Immature natural killer cell (primary cell): ENCODE measurements at regions not wholly inside any gene's neighbourhood (a gene's known extent, or its start where the extent isn't known, plus 50 kb on each side); places are given as distances from the start of the nearest gene placed in this dataset.

Experiments
- DNase-seq, 3 donors: peaks; one replicate each; pipeline ENCODE4 v3.0.0; 2022; ENCODE audit warnings: mixed read lengths in 1 of 3
- H3K27ac Mint-ChIP-seq, 6 donors: one replicate each; pipeline ENCODE4 v1.8.0; 2020; ENCODE audit warnings: mixed read lengths in 6 of 6, mild to moderate bottlenecking in 5 of 6, inconsistent platforms in 4 of 6, moderate library complexity in 3 of 6
- H3K27me3 Mint-ChIP-seq, 3 donors: one replicate each; pipeline ENCODE4 v1.8.0; 2020 to 2021; ENCODE audit warnings: low read depth in 3 of 3, mild to moderate bottlenecking in 3 of 3, mixed read lengths in 3 of 3, moderate library complexity in 3 of 3, inconsistent platforms in 1 of 3
- H3K36me3 Mint-ChIP-seq, 3 donors: one replicate each; pipeline ENCODE4 v1.8.0; 2020; ENCODE audit warnings: mixed read lengths in 3 of 3, inconsistent platforms in 2 of 3, mild to moderate bottlenecking in 2 of 3
- H3K4me1 Mint-ChIP-seq, 2 donors: one replicate each; pipeline ENCODE4 v1.8.0; 2020; ENCODE audit warnings: inconsistent platforms in 2 of 2, mild to moderate bottlenecking in 2 of 2, mixed read lengths in 2 of 2, moderate library complexity in 1 of 2
- H3K4me3 Mint-ChIP-seq, 5 donors: one replicate each; pipeline ENCODE4 v1.8.0; 2020; ENCODE audit warnings: mild to moderate bottlenecking in 5 of 5, mixed read lengths in 5 of 5, inconsistent platforms in 3 of 5, moderate library complexity in 3 of 5
- H3K9me3 Mint-ChIP-seq, 6 donors: one replicate each; pipeline ENCODE4 v1.8.0; 2020; ENCODE audit warnings: mild to moderate bottlenecking in 6 of 6, mixed read lengths in 6 of 6, inconsistent platforms in 4 of 6, moderate library complexity in 3 of 6

GRCh38 chr18:77935342-77935741 lies 685.7 kb downstream of the GALR1 start:
- no peaks in the 10 kb centered on the region for H3K4me1 Mint-ChIP-seq
- H3K27me3 Mint-ChIP-seq: peaks cover 0 to 4% (median 2%) of the 10 kb centered on the region in 3 donors
- H3K36me3 Mint-ChIP-seq: no peaks in the 10 kb centered on the region
- H3K27ac Mint-ChIP-seq: no peak overlapping the region
- DNase-seq: no peak
- H3K4me3 Mint-ChIP-seq: no peak overlapping the region
- peaks cover 0 to 7% (median 3%) of the 10 kb centered on the region in 6 donors for H3K9me3 Mint-ChIP-seq

- DNase-seq: no peak
- H3K4me1 Mint-ChIP-seq: no peaks in the 10 kb centered on the region
- no peak overlapping the region for H3K27ac Mint-ChIP-seq
- peaks cover 0 to 2% (median under 1%) of the 10 kb centered on the region in 6 donors for H3K9me3 Mint-ChIP-seq
- H3K36me3 Mint-ChIP-seq: no peaks in the 10 kb centered on the region
- no peak overlapping the region for H3K4me3 Mint-ChIP-seq
- H3K27me3 Mint-ChIP-seq: peaks cover 0 to 5% (median 0%) of the 10 kb centered on the region in 3 donors
Observed at GRCh38 chr18:77940566-77940965, 690.9 kb downstream of the GALR1 start.

- no peaks in the 10 kb centered on the region for H3K36me3 Mint-ChIP-seq
- DNase-seq: no peak
- H3K4me3 Mint-ChIP-seq: no peak overlapping the region
- H3K27ac Mint-ChIP-seq: no peak overlapping the region
- no peaks in the 10 kb centered on the region for H3K4me1 Mint-ChIP-seq
- H3K9me3 Mint-ChIP-seq: no peaks in the 10 kb centered on the region
- H3K27me3 Mint-ChIP-seq: peaks cover 0 to 3% (median 0%) of the 10 kb centered on the region in 3 donors
Observed at GRCh38 chr18:77944533-77944932, 694.9 kb downstream of the GALR1 start.

- Mint-ChIP-seq H3K4me1 (no peaks in the 10 kb centered on the region), H3K9me3 (peaks cover 0 to 8% (median 0%) of the 10 kb centered on the region in 6 donors)
Observed at GRCh38 chr18:77948567-77948966, 698.9 kb downstream of the GALR1 start.

GRCh38 chr18:77949355-77949973 lies 699.8 kb downstream of the GALR1 start:
- no peak overlapping the region for H3K4me3 Mint-ChIP-seq
- peaks cover 0 to 3% (median 0%) of the 10 kb centered on the region in 3 donors for H3K27me3 Mint-ChIP-seq
- H3K9me3 Mint-ChIP-seq: peaks cover 0 to 8% (median 0%) of the 10 kb centered on the region in 6 donors
- no peak for DNase-seq
- no peaks in the 10 kb centered on the region for H3K36me3 Mint-ChIP-seq
- H3K4me1 Mint-ChIP-seq: no peaks in the 10 kb centered on the region
- no peak overlapping the region for H3K27ac Mint-ChIP-seq

More at GRCh38 chr18:77948567-77948966, 698.9 kb downstream of the GALR1 start:
- no peaks in the 10 kb centered on the region for H3K36me3 Mint-ChIP-seq
- peaks cover 0 to 3% (median 0%) of the 10 kb centered on the region in 3 donors for H3K27me3 Mint-ChIP-seq
- H3K4me3 Mint-ChIP-seq: no peak overlapping the region
- no peak for DNase-seq
- H3K27ac Mint-ChIP-seq: no peak overlapping the region

- Mint-ChIP-seq H3K9me3 (peaks cover 0 to 2% (median 0%) of the 10 kb centered on the region in 6 donors), H3K27me3 (peaks cover 1 to 6% (median 2%) of the 10 kb centered on the region in 3 donors), H3K4me3 (no peak overlapping the region), H3K36me3 (no peaks in the 10 kb centered on the region), H3K27ac (no peak overlapping the region), H3K4me1 (no peaks in the 10 kb centered on the region)
- DNase-seq: no peak
Observed at GRCh38 chr18:77959248-77959647, 709.6 kb downstream of the GALR1 start.

- peaks cover 1 to 6% (median 2%) of the 10 kb centered on the region in 3 donors for H3K27me3 Mint-ChIP-seq
- H3K36me3 Mint-ChIP-seq: no peaks in the 10 kb centered on the region
- H3K27ac Mint-ChIP-seq: no peak overlapping the region
- H3K4me3 Mint-ChIP-seq: no peak overlapping the region
- H3K9me3 Mint-ChIP-seq: peaks cover 0 to 2% (median 0%) of the 10 kb centered on the region in 6 donors
- DNase-seq: no peak
- no peaks in the 10 kb centered on the region for H3K4me1 Mint-ChIP-seq
Observed at GRCh38 chr18:77960791-77961410, 711.3 kb downstream of the GALR1 start.

- H3K4me3 Mint-ChIP-seq: no peak overlapping the region
- peaks cover 1 to 7% (median 2%) of the 10 kb centered on the region in 3 donors for H3K27me3 Mint-ChIP-seq
- peaks cover 0 to 2% (median 0%) of the 10 kb centered on the region in 6 donors for H3K9me3 Mint-ChIP-seq
- no peaks in the 10 kb centered on the region for H3K36me3 Mint-ChIP-seq
- DNase-seq: no peak
- H3K27ac Mint-ChIP-seq: no peak overlapping the region
- no peaks in the 10 kb centered on the region for H3K4me1 Mint-ChIP-seq
Observed at GRCh38 chr18:77967071-77967470, 717.4 kb downstream of the GALR1 start.

GRCh38 chr18:77967791-77968190 lies 718.1 kb downstream of the GALR1 start:
- H3K27me3 Mint-ChIP-seq: peaks cover 1 to 13% (median 2%) of the 10 kb centered on the region in 3 donors
- H3K36me3 Mint-ChIP-seq: no peaks in the 10 kb centered on the region
- H3K9me3 Mint-ChIP-seq: peaks cover 0 to 2% (median 0%) of the 10 kb centered on the region in 6 donors
- H3K27ac Mint-ChIP-seq: peak overlapping the region in 1 of 6 donors; percentile 12
- no peak overlapping the region for H3K4me3 Mint-ChIP-seq
- no peaks in the 10 kb centered on the region for H3K4me1 Mint-ChIP-seq
- DNase-seq: no peak

GRCh38 chr18:77969972-77970371 lies 720.3 kb downstream of the GALR1 start:
- Mint-ChIP-seq H3K4me1 (no peaks in the 10 kb centered on the region), H3K27ac (no peak overlapping the region), H3K27me3 (peaks cover 2 to 9% (median 3%) of the 10 kb centered on the region in 3 donors), H3K4me3 (no peak overlapping the region), H3K9me3 (peaks cover 0 to 4% (median 0%) of the 10 kb centered on the region in 6 donors), H3K36me3 (no peaks in the 10 kb centered on the region)
- no peak for DNase-seq

GRCh38 chr18:77970814-77971213 lies 721.2 kb downstream of the GALR1 start:
- DNase-seq: no peak
- H3K4me3 Mint-ChIP-seq: no peak overlapping the region
- peaks cover 0 to 4% (median 0%) of the 10 kb centered on the region in 6 donors for H3K9me3 Mint-ChIP-seq
- peaks cover 2 to 9% (median 3%) of the 10 kb centered on the region in 3 donors for H3K27me3 Mint-ChIP-seq
- no peaks in the 10 kb centered on the region for H3K4me1 Mint-ChIP-seq
- no peaks in the 10 kb centered on the region for H3K36me3 Mint-ChIP-seq
- H3K27ac Mint-ChIP-seq: no peak overlapping the region

- Mint-ChIP-seq H3K4me1 (no peaks in the 10 kb centered on the region), H3K9me3 (peaks cover 0 to 4% (median 0%) of the 10 kb centered on the region in 6 donors), H3K4me3 (no peak overlapping the region), H3K36me3 (no peaks in the 10 kb centered on the region), H3K27ac (no peak overlapping the region), H3K27me3 (peaks cover 2 to 7% (median 3%) of the 10 kb centered on the region in 3 donors)
- DNase-seq: no peak
Observed at GRCh38 chr18:77973745-77974144, 724.1 kb downstream of the GALR1 start.

GRCh38 chr18:77974329-77974728 lies 724.7 kb downstream of the GALR1 start:
- Mint-ChIP-seq H3K4me3 (no peak overlapping the region), H3K27ac (no peak overlapping the region), H3K4me1 (no peaks in the 10 kb centered on the region), H3K27me3 (peaks cover 2 to 7% (median 3%) of the 10 kb centered on the region in 3 donors), H3K36me3 (no peaks in the 10 kb centered on the region), H3K9me3 (peaks cover 0 to 4% (median 0%) of the 10 kb centered on the region in 6 donors)
- no peak for DNase-seq

- peaks cover 0 to 5% (median 3%) of the 10 kb centered on the region in 3 donors for H3K27me3 Mint-ChIP-seq
- H3K4me1 Mint-ChIP-seq: no peaks in the 10 kb centered on the region
- H3K27ac Mint-ChIP-seq: no peak overlapping the region
- DNase-seq: no peak
- H3K36me3 Mint-ChIP-seq: no peaks in the 10 kb centered on the region
- H3K9me3 Mint-ChIP-seq: peaks cover 0 to 6% (median 0%) of the 10 kb centered on the region in 6 donors
- no peak overlapping the region for H3K4me3 Mint-ChIP-seq
Observed at GRCh38 chr18:77977331-77977730, 727.7 kb downstream of the GALR1 start.
